Epidermal melanocyte (primary cell): ENCODE measurements at regions not wholly inside any gene's neighbourhood (a gene's known extent, or its start where the extent isn't known, plus 50 kb on each side); places are given as distances from the start of the nearest gene placed in this dataset.

ENCODE experiments used
- DNase-seq: peaks from one replicate; pipeline ENCODE4 v3.0.0; 2011; ENCODE audit warnings: low spot score; ENCODE audit not compliant: insufficient read length

DNA sequence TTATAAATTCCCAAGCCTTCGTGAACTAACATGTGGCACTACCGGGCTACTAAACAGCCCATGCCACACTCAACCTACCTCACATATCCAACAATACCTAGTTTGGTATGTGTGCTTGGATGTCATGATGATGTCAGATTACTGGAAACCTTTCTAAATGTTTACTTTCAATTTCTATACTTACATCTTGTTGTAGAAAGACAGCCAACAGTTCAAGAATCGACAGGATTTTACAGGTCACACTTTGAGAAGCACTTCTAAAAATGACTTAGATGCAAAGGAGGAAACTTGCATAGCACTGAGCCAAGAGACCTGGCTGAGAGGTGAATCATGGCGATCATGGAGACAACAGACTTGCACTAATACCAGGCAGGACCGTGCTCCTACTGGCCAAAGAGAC, 209.9 kb downstream of the COL4A1 start:
- no peak for DNase-seq

DNA sequence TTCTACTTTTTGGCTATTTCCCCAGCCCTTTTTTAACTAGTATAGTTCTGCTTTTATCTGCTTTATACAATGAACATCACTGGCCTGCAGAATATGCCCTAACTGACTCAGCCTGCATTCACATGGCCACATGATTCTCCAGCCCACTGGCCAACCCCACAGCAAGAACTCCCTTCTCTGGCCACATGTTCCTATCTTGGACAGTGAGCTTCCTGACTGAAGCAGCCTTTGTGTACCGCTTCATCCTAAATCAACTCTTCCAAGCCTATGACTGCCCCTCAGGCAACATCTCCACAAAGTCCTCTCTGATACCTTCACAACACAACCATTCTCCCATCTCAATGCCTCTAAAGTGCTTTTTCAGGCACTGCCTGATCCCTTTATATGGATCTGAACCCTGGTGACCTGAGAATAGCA, 214.1 kb downstream of the COL4A1 start:
- peak; percentile 68 for DNase-seq

DNA sequence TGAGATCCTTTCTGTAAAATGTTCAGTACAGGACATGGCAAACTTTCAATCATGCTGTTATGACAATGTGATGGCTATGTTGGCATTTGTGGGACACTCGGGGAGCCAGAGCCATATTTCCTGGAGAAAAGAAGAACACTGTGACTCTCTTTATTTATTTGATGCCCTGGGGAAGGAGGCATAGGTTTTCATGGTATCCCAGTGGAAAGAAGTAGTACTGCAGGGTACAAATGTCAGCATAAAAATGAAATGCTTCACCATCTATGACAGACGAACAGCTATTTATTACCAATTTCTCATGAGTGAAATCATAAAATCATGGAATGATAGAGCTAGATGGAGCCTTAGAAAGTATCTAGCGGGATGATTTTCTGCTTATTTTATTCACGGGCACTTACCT, 217.1 kb downstream of the COL4A1 start:
- DNase-seq, result no peak

DNA sequence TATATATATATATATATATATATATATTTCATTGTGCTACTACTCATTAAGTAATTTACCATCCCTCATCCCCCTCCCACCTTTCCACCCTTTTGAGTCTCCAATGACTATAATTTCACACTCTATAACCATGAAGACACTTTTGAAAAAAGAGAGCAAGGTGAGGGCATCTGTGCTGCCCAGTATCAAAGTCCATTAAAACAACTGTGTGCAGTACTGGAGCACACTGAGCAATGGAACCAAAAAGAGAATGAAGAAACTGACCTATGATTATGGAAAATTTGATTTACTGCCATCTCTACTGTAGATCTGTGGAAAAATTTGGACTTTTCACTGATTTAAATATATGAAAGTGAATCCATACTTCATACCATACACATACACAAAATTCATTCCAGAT, 217.9 kb downstream of the COL4A1 start:
- DNase-seq, result no peak

DNA sequence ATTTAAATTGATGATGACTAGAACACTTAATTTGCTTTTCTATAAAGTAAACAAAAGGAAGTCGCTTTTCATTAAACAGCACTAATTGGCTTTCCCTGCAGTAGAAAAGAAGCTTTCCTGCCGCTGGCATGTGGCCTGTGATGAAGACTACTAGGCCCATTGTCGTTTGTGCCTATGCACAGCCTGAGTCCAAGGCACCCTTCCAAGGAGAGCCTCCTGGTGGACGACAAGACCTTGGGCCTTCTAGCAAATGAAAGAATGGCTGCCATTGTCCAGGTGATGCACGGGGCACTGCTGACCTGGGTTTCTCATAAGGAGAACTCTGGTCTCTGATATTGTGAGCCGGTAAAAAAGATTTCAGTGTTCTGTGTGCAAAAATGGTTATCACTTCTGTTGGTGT, 233.0 kb downstream of the COL4A1 start:
- no peak for DNase-seq

DNA sequence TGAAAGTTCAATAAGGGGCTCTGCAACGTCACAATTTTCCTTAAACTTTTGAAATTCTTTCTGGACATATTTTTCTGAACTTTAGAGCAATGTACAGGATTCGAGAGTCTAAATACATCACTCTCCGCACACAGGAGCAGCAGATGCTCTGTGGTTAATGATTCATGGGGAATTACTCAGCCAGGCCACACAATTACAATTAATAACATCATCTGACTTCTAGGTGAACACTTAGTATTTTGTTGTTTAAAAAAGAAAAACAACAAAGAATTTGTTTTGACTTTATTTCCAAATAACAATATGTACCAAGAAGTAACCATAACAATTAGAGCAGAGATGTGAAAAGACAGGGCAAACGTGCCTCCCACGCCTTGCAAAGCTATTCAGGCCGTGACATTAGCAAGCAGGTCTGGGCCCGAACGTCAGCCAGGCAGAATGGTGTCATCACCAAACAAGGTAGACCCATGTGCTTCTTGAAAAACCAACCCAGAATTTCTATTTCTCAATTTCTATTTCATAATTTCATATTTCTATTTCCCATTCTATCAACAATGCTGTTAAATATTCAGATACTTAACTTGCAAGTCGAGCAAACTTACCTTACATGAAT, 236.3 kb downstream of the COL4A1 start:
- no peak for DNase-seq

DNA sequence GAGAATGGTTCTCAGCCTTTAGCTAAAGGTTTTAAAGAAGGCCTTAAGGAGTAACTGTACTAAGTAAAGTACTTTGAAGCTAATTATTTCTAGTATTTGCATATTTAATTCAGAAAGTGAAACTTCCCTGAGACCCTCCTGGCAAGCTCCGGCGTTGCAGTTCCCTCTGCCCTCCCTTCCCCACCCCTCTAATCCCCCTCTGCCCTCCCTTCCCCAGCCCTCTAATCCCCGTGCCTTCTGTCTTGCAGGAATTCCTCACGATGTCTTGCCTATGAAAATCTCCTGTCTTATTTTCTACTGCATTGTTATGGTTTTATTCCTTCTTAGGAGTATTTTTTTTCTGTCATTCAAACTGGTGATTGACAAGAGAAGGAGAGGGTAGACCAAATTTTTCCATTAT, 236.9 kb downstream of the COL4A1 start:
- no peak for DNase-seq

DNA sequence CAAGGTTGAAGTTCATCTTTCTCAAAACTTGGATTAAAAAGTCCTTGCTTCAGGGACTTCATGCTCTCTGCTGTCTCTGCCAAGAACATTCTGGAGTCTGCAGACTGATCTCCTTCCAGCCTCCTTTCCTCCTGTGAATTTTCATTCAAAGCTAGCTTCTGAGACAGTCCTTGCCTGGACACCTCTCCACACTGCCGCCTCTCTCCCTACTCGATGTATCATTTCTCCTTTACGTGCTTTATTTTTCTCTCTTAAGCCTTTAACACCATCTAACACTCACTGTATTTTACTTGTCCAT, 238.8 kb downstream of the COL4A1 start:
- no peak for DNase-seq

DNA sequence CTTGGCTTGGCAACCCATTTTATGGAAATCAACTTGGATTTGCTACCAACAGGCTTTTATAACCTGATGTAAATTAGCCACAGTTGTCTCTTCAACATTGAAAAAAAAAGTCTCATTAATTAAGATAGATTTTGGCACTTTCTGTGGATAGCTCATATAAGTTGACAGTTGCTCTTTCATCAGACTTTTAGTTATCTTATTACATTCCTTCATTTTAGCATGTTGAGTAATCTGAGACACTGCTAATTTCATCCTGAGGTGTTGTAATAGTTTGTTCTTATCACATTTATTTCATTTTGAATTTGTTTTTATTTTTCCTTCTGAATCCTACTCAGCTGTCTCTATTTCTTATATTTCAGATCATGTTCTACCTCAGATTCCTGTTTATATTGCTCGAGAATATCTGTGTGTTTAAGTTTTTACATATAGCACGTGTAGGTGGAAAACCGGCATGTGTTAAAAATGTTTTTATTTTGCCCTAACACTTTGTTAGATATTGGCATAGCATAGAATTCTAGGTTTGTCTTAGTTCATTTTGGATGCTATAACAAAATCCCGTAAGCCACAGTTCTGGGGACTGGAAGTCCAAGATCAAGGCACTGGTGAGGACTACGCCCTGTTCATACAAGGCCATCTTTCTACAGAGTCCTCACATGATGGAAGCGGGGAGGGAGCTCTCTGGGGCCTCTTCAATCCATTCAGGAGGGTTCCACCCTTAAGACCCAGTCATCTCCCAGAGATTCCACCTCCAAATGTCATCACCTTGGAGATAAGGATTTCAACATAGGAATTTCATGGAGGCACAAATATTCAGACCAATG, 239.4 kb downstream of the COL4A1 start:
- no peak for DNase-seq

DNA sequence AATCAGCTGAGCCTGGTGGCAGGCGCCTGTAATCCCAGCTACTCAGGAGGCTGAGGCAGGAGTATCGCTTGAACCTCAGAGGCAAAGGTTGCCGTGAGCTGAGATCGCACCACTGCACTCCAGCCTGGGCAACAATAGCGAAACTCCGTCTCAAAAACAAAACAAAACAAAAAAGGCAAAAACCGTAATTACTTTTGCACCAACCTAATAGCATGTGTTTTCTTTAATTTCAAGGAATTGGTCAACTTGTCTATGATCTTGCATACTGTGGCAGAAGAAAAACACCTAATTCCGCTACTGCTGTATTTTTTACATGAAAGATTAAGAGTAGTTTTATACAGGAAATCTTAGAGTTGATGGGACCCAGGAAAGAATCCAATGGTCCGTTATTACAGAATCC, 241.2 kb downstream of the COL4A1 start:
- DNase-seq, result no peak

DNA sequence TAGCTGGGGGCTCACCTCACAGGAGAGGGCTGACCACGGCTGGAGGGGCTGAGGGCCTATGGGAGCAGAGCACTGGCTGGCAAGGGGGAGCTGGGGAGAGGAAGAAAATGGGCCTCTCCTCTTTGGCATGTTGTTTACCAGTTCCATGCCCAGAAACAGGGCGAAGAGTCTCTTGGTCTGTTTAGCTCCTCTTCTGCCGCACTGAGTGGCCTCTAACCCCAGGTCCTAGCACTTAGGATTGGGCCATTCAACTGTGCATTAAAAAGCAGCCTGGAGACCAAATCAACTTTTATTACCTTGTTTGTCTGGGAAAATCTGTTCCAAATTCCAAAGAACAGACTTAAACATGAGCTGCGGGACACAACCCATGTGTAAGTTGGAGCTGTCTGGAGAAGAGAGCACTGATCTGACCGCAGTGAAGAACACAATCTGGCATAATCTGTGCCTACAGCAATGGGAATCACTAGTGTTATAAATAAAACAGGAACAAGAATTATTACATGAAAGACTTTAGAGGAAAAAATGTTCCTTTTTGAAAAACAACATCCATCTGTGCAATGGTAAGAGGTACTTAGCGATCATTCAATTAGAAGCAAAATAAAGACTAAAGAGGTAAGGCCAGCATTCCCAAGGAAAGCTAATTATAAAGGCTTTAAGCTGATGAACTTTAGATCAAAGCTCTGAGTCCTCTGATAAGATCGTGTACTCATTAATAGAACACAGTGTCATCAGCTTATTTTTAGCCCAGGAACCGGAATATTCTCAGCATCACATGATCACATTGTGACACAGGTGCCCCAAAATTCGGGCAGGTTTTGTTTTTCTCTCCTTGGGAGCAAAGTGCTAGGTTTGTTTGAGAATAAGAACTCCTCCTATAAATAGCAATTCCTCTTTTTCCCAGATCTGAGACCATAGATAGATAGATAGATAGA, 243.2 kb downstream of the COL4A1 start:
- no peak for DNase-seq

DNA sequence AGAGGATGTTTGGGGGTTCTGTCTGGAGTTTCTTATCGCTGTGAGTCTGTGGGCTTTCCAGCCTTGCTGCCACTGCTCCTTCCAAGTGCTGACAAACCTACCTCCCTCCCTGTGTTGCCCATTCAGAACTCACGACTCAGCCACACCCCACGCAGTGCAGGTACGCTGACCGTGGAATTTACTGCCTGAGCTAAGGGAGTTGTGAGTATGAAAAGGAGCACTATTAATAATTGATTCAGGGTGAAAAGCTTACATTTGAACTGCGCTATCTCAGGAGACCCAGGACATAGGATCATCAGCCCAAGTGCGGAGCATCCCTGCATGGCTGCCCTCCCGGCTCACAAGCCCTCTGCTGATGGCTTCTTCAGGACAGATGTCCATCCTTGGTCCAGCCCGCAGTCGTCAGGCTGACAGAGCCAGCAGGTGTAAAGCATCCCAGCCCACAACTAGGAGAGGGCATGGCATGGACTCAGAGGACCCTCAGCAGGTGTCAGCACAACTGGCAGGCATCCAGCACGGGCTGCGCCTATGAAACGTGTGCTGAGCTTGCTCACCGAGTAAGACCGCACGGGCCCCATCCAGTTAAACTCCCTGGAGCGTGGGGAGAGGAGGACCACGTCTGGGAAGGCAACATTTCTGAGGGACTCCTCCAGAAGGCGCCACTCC, 244.0 kb downstream of the COL4A1 start:
- no peak for DNase-seq

DNA sequence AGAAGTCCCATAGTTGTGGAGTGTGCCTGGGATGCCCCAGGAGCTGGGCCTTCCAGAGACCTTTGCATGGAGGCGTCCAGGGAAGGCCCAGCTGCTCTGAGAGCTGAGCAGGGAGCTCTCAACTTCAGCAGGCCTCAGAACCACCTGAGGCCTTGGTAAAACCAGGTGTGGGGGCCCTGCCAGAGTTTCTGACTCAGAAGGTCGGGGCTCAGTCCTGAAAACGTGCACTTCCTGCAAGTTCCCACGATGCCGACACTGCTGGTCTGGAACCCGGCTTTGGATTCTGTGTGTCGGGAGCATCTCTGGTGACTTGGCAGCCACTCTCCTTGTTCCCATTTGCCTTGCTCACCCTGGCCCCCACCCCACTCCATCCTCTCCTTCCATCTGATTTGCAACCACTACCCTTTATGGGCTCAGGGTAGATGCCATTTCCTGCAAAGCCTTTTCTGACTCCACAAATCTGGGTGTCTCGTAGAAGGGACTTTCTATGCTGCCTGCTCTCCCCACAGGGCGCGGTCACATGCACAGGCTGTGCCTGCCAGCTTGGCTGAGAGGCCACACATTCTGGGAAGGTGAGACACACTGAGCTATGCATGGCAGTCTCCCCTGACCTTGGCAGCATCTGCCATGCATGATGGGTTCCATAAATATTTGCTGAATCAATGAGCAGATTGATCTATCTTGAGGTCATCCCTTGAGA, 244.7 kb downstream of the COL4A1 start:
- no peak for DNase-seq

DNA sequence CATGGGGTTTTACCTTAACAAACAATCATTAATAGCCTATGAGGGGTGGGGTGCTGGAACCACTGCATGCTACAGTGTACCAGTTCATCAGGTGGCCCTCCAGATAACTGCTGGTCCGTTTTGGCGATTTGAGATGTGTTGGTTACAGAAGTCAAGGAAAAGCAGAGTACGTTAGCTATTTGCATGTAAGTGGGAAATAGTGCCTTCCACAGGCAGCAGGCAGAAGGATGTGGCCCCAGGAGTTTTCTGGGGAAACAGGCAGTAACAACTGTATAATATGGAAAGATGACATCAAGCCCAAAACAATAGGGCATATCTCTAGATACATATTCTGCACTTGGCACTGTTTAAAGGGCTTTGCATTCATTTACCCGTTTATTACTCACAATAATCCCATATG, 245.7 kb downstream of the COL4A1 start:
- DNase-seq, result no peak

DNA sequence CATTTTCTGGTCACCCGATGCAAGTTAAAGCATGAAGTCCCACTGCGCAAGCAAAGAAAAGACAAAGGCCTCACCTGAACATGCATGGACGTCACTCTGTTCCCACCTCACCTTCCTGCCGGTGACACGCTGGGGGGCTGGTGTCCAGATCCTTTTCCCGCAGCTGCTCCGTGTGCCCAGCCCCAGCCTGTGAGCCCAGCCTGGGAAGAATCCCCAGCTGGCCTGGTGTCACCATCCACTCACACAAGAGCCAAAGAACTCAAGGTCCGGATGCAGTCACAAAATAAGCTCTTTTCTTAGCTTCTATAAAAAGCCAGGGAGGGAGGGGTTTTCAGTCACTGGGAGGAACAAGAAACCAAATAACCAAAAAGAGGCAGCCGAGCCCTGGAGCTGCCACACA, 249.9 kb downstream of the COL4A1 start:
- DNase-seq, result no peak

DNA sequence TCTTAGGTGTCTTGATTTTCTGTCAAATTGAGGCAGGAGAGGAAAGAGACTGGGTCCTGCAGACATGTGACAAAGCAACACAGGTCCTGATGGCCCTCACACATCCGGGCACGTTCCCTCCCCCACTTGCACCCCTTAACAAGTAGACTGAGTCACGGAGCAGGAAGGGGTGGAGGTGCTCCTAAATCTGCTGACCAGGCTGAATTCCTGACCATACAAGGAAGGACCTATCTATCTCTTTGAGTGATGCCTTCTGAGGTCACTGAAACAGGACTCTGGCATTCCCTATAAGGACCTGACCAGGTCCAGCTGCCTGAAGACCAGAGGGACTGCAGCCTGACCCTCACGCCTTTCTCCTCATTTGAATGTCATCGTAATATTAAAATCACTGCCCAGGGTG, 250.3 kb downstream of the COL4A1 start:
- DNase-seq, result no peak

DNA sequence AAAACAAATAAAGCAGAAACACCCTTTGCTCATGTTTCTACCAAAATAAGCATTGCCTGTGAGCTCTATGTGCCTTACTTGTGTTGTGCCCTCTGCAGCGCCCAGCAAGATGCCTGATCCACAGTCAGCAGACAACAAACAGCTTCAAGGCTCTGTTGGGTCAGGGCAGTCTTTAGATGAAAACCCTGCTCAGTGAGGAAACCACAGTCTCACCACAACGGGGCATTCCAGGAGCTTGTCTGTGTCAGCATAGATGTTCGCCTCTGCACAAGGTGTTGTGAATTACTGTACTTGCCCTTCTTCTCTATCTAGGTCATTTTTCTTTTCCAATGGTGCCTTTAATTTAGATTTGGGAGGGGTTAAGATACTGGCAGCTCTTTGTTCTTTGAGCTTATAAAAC, 251.9 kb downstream of the COL4A1 start:
- DNase-seq, result no peak

DNA sequence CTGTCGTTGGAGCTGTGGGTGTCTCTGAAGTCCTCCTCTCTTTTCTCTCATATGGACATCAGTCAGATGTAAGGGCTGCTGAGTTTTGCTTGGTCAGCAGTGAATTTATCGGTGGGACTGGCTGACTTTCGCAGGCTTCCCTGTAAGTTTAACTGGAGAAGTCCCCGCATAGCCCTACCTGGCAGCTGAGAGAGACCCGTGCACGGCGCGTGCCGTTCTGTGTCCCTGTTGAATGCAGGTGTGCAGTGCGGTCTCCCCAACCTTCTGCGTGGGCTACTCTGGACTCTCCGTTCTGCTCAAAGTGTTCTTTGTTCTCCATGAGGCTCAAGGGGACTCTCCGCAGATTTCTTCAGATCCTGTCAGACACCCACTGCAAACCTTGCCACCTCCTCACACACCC, 252.9 kb downstream of the COL4A1 start:
- DNase-seq, result no peak

DNA sequence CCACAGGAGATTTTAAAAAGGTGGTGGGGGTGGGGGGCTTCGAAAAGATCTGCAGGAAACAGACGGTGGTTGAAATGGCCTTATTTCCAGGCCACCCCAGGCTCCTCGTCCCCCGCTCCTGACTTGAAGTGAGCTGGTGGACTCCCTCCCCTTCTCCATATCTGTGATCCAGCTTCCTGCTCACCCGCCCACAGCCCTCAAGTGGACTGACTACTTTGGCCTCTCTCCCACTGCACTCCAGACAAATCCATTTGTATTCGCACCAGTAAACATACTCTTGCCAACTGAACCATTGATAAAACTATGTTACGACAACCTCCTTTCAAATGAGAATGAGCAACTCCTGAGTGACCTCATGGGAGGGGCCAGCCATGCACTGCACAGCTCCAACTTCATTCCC, 259.5 kb downstream of the COL4A1 start:
- DNase-seq, result no peak

DNA sequence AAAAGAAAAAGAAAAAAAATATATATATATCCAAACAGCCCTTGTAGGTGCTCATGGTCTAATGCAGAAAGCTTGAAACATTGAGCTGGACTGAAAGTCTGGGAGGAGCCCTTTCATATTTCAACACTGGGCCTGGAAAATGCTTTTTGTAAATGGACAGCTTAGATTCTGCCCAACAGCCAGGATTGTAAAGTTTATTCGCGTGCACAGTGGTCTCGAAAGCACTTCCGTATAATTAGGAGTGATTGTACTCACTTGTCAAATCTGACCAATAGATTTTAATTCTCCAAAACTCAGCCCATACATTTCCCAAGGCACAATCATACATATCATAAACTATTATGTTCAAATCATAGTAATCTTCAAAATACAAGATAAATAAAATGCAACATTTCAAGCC, 260.1 kb downstream of the COL4A1 start:
- DNase-seq, result no peak

DNA sequence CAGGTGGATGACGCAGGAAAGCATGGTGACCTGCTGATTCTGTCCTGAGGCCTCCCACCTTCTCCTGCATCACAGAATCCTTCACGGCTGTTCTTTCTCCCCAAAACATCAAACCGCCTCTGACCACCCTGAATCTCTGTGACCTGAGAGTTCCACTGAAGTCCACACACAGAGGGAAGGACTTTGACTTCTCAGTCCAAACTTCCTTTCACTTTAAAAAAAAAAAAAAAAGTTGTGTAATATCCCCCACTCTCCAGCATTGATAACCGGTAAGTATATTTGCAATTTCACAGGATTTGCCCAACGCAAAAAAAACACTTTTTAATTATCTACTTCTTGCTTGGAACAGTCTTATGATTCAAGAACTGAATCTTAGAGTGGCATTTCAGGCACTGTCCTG, 259.5 kb upstream of the IRS2 start:
- no peak for DNase-seq
